Smooth muscle cell (in vitro differentiated cells): ENCODE measurements at regions not wholly inside any gene's neighbourhood (a gene's known extent, or its start where the extent isn't known, plus 50 kb on each side); places are given as distances from the start of the nearest gene placed in this dataset.

ENCODE experiments used
- DNase-seq: peaks from one replicate; lab custom pipeline; 2025; ENCODE audit not compliant: unreplicated experiment; lab: John Stamatoyannopoulos, UW
- H2AFZ ChIP-seq: fragments of 200-600 bp; sonication (generic); 2 replicates; pipeline ENCODE4 v1.6.0; 2016; ENCODE audit warnings: antibody characterized with exemption, low read depth, mild to moderate bottlenecking
- H3F3A ChIP-seq: fragments of 200-600 bp; sonication (generic); 2 replicates; pipeline ENCODE4 v1.6.0; 2017; ENCODE audit warnings: antibody characterized with exemption, low read depth
- H3K27ac ChIP-seq: fragments of 200-600 bp; sonication (generic); 2 replicates; pipeline ENCODE4 v1.5.1; 2016; ENCODE audit warnings: low read depth, mild to moderate bottlenecking
- H3K27me3 ChIP-seq: fragments of 200-600 bp; sonication (generic); 2 replicates; pipeline ENCODE4 v1.6.1; 2016; ENCODE audit warnings: low read depth, mild to moderate bottlenecking
- H3K36me3 ChIP-seq: fragments of 200-600 bp; sonication (generic); 2 replicates; pipeline ENCODE4 v1.5.1; 2016; ENCODE audit warnings: low read depth
- H3K4me1 ChIP-seq: fragments of 200-600 bp; sonication (generic); 2 replicates; pipeline ENCODE4 v1.5.1; 2016; ENCODE audit warnings: low read depth
- H3K4me2 ChIP-seq: fragments of 200-600 bp; sonication (generic); 2 replicates; pipeline ENCODE4 v1.6.0; 2016; ENCODE audit warnings: mild to moderate bottlenecking
- H3K4me3 ChIP-seq: fragments of 200-600 bp; sonication (generic); 2 replicates; pipeline ENCODE4 v1.5.1; 2016; ENCODE audit warnings: mild to moderate bottlenecking
- H3K79me2 ChIP-seq: fragments of 200-600 bp; sonication (generic); 2 replicates; pipeline ENCODE4 v1.6.0; 2016; ENCODE audit warnings: low read depth, mild to moderate bottlenecking
- H3K9ac ChIP-seq: fragments of 200-600 bp; sonication (generic); 2 replicates; pipeline ENCODE4 v1.6.0; 2016; ENCODE audit warnings: low read depth
- H3K9me3 ChIP-seq: fragments of 200-600 bp; sonication (generic); replicated peaks from 2 replicates; pipeline ENCODE4 v1.5.1; 2016; ENCODE audit warnings: low read depth
- H4K20me1 ChIP-seq: fragments of 200-600 bp; sonication (generic); 2 replicates; pipeline ENCODE4 v1.6.0; 2016; ENCODE audit warnings: low read depth
- WGBS: methylation state at CpG from one replicate; pipeline ENCODE4 v1.1.7; 2016; ENCODE audit warnings: low lambda C conversion rate; 5-methylcytosine and 5-hydroxymethylcytosine counted together
- TF ChIP-seq, protein P1 (sequence below): fragments of 200-600 bp; sonication (generic); IDR thresholded peaks from 2 replicates; pipeline ENCODE4 v1.5.1; 2017; ENCODE audit warnings: borderline replicate concordance, mild to moderate bottlenecking, antibody characterized with exemption; ENCODE audit not compliant: insufficient read depth, poor library complexity, severe bottlenecking

- TF ChIP-seq, protein P1, sequence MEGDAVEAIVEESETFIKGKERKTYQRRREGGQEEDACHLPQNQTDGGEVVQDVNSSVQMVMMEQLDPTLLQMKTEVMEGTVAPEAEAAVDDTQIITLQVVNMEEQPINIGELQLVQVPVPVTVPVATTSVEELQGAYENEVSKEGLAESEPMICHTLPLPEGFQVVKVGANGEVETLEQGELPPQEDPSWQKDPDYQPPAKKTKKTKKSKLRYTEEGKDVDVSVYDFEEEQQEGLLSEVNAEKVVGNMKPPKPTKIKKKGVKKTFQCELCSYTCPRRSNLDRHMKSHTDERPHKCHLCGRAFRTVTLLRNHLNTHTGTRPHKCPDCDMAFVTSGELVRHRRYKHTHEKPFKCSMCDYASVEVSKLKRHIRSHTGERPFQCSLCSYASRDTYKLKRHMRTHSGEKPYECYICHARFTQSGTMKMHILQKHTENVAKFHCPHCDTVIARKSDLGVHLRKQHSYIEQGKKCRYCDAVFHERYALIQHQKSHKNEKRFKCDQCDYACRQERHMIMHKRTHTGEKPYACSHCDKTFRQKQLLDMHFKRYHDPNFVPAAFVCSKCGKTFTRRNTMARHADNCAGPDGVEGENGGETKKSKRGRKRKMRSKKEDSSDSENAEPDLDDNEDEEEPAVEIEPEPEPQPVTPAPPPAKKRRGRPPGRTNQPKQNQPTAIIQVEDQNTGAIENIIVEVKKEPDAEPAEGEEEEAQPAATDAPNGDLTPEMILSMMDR = no peak
- Histone ChIP-seq H3K27me3 (no peaks in the 10 kb centered on the region), H3K4me2 (no peak overlapping the region), H3K27ac (no peak overlapping the region), H3K9ac (no peak overlapping the region), H3F3A (no peaks in the 10 kb centered on the region), H3K36me3 (no peaks in the 10 kb centered on the region), H3K4me1 (no peaks in the 10 kb centered on the region), H2AFZ (no peak overlapping the region), H4K20me1 (no peaks in the 10 kb centered on the region), H3K79me2 (no peaks in the 10 kb centered on the region), H3K4me3 (no peak overlapping the region), H3K9me3 (no peaks in the 10 kb centered on the region)
- WGBS = 49% methylated on average over 5 of the region's 5 CpGs
- DNase-seq = no peak
These were observed 375.3 kb downstream of the IDS start for GRCh38 chrX:149129767-149130166.

- no peaks in the 10 kb centered on the region for H3F3A ChIP-seq
- no peak overlapping the region for H3K4me2 ChIP-seq
- no peaks in the 10 kb centered on the region for H4K20me1 ChIP-seq
- DNase-seq = no peak
- no peaks in the 10 kb centered on the region for H3K9me3 ChIP-seq
- H3K27me3 ChIP-seq = no peaks in the 10 kb centered on the region
- no peak overlapping the region for H3K9ac ChIP-seq
- no peak overlapping the region for H3K4me3 ChIP-seq
- H2AFZ ChIP-seq = no peak overlapping the region
- H3K36me3 ChIP-seq = no peaks in the 10 kb centered on the region
- 75% methylated on average over 3 of the region's 3 CpGs for WGBS
- H3K4me1 ChIP-seq = no peaks in the 10 kb centered on the region
- TF ChIP-seq, protein P1 = no peak
- H3K79me2 ChIP-seq = no peaks in the 10 kb centered on the region
- no peak overlapping the region for H3K27ac ChIP-seq
These were observed 380.5 kb downstream of the IDS start for GRCh38 chrX:149124526-149125108.

DNA sequence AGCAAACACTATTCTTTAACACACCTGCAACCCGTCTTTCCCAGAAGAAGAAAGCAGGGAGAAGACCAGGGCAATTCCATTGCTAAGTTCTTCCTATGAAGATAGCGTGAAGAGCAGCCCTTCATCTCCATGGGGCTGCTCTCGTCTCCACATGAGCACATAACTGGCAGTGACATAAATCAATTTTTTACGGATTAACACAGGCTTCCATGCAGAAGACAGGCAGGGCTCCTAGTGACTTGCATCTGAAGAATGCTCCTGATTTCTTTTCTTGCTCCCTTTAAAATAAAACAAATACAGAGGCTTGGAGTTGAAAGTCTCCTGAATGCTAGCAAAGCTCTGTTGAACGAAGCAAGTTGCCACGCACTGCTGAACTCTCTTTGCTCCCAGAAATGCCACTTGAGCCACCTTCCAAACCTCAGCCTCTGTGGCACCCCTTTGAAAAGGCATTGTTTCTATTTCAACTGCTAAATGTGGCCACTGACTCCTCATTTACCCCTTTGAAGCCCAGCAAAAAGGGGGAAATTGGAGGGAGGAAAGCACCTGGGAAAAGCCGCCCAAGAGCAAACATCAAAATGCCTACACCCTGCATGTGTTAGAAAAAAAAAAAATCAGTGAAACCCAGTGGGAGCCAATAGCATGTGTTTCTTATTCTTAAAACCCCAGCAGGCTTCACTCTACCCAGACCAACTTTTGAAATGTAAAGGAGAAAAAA is 383.7 kb downstream of the IDS start:
- H3K9me3 ChIP-seq = no peaks in the 10 kb centered on the region
- no peaks in the 10 kb centered on the region for H3K36me3 ChIP-seq
- no peaks in the 10 kb centered on the region for H3K4me1 ChIP-seq
- no peak overlapping the region for H2AFZ ChIP-seq
- no peak overlapping the region for H3K9ac ChIP-seq
- no peaks in the 10 kb centered on the region for H3F3A ChIP-seq
- H3K27ac ChIP-seq = no peak overlapping the region
- no peak overlapping the region for H3K4me3 ChIP-seq
- H4K20me1 ChIP-seq = no peaks in the 10 kb centered on the region
- no peak overlapping the region for H3K4me2 ChIP-seq
- H3K79me2 ChIP-seq = no peaks in the 10 kb centered on the region
- H3K27me3 ChIP-seq = no peaks in the 10 kb centered on the region
- TF ChIP-seq, protein P1 = no peak
- 73% methylated on average over 7 of the region's 7 CpGs for WGBS
- DNase-seq = no peak

DNA sequence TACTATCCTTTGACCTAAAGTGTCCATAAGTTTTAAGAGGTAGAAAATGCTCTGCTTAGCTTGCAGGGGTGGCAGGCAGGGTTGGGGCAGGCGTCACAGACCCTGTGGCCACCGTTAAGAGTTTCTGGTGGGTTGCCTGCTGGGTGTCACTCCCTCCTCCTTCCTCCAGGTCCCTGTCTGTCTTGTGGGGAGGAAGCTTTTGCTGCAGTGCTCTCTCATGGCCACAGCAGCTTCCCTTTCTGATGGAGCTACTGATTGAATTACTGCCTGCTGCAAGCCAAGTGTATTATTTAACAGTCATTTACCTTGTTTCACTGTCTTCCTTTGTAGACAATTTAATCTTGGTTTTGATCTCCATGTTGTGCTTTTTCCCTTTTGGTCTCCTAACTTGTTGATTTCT is 384.6 kb downstream of the IDS start:
- Histone ChIP-seq H3K4me2 (no peak overlapping the region), H4K20me1 (no peaks in the 10 kb centered on the region), H3K9me3 (no peaks in the 10 kb centered on the region), H3F3A (no peaks in the 10 kb centered on the region), H3K4me3 (no peak overlapping the region), H3K27me3 (no peaks in the 10 kb centered on the region), H3K9ac (no peak overlapping the region), H3K36me3 (no peaks in the 10 kb centered on the region), H3K79me2 (no peaks in the 10 kb centered on the region), H3K4me1 (no peaks in the 10 kb centered on the region), H3K27ac (no peak overlapping the region), H2AFZ (no peak overlapping the region)
- TF ChIP-seq, protein P1 = no peak
- DNase-seq = no peak
- WGBS = 57% methylated on average over 2 of the region's 2 CpGs
